T-cell (primary cell): ENCODE measurements at regions not wholly inside any gene's neighbourhood (a gene's known extent, or its start where the extent isn't known, plus 50 kb on each side); places are given as distances from the start of the nearest gene placed in this dataset.

Source experiments
- ATAC-seq, 4 experiments: fragments of 200-7000 bp in 3 of 4; fragments of 150-1000 bp in 1 of 4; cut with Tn5 transposase; replicated peaks in 1 of 4; 1 replicate in 3 of 4; 2 replicates in 1 of 4; pipeline ENCODE4 v1.10.0; 2021; ENCODE audit warnings: moderate library complexity in 3 of 4, mild to moderate bottlenecking in 2 of 4, moderate number of reproducible peaks in 1 of 4
- CTCF ChIA-PET, 2 donors: fragments of 300-600 bp; sonication (Branson Sonifier 250); formaldehyde crosslinking; loops; one replicate each; lab custom pipeline; 2022; ENCODE audit warnings: antibody characterized with exemption in 2 of 2; lab: Charles Lee
- POLR2A ChIA-PET, 2 donors: fragments of 300-600 bp; sonication (Branson Sonifier 250); formaldehyde crosslinking; loops; one replicate each; lab custom pipeline; 2022; ENCODE audit warnings: antibody characterized with exemption in 2 of 2; lab: Charles Lee
- DNase-seq, 35 experiments: peaks; one replicate each; pipeline versions ENCODE4 v3.0.0 to v3.0.0-alpha.2; 2013 to 2023
- H3K27ac ChIP-seq: one replicate; pipeline ENCODE4 v1.5.1; 2013; ENCODE audit warnings: low read length
- H3K27me3 ChIP-seq, 2 experiments: replicated peaks in 1 of 2; 1 replicate in 1 of 2; 2 replicates in 1 of 2; pipeline versions ENCODE4 v1.6.1 to v1.7.0; 2013; ENCODE audit warnings: low read length in 1 of 2, mixed read lengths in 1 of 2; ENCODE audit not compliant: control insufficient read depth in 2 of 2, insufficient read depth in 2 of 2; ENCODE audit errors: extremely low read depth in 1 of 2
- H3K36me3 ChIP-seq, 2 donors: 1 replicate in 1 of 2; 2 replicates in 1 of 2; pipeline versions ENCODE4 v1.6.1 to v1.7.0; 2013; ENCODE audit warnings: low read length in 1 of 2; ENCODE audit not compliant: control insufficient read depth in 2 of 2, insufficient read depth in 1 of 2; ENCODE audit errors: extremely low read depth in 1 of 2
- H3K4me1 ChIP-seq, 2 experiments: 1 replicate in 1 of 2; 2 replicates in 1 of 2; pipeline versions ENCODE4 v1.6.1 to v1.7.0; 2013; ENCODE audit warnings: low read length in 2 of 2, mixed read lengths in 1 of 2; ENCODE audit not compliant: insufficient read depth in 2 of 2, control insufficient read depth in 1 of 2; ENCODE audit errors: extremely low read depth in 1 of 2
- H3K4me3 ChIP-seq, 2 donors: 1 replicate in 1 of 2; 2 replicates in 1 of 2; pipeline versions ENCODE4 v1.5.1 to v1.7.0; 2013; ENCODE audit warnings: mild to moderate bottlenecking in 2 of 2, low read length in 1 of 2, moderate library complexity in 1 of 2; ENCODE audit not compliant: control insufficient read depth in 1 of 2; ENCODE audit errors: extremely low read depth in 1 of 2
- H3K9me3 ChIP-seq: 2 replicates; pipeline ENCODE4 v1.7.0; 2013
- H3K27ac Mint-ChIP-seq, 2 donors: one replicate each; pipeline ENCODE4 v1.8.0; 2020 to 2021; ENCODE audit warnings: mild to moderate bottlenecking in 2 of 2, mixed read lengths in 2 of 2
- H3K27me3 Mint-ChIP-seq, 2 donors: one replicate each; pipeline ENCODE4 v1.8.0; 2021 to 2022; ENCODE audit warnings: mixed read lengths in 2 of 2
- H3K36me3 Mint-ChIP-seq: one replicate; pipeline ENCODE4 v1.8.0; 2021; ENCODE audit warnings: mixed read lengths
- H3K4me1 Mint-ChIP-seq, 3 donors: one replicate each; pipeline ENCODE4 v1.8.0; 2020 to 2022; ENCODE audit warnings: mixed read lengths in 3 of 3, mild to moderate bottlenecking in 1 of 3
- H3K4me3 Mint-ChIP-seq, 3 donors: one replicate each; pipeline ENCODE4 v1.8.0; 2020 to 2022; ENCODE audit warnings: mild to moderate bottlenecking in 3 of 3, mixed read lengths in 3 of 3, moderate library complexity in 3 of 3
- H3K9me3 Mint-ChIP-seq, 3 donors: one replicate each; pipeline ENCODE4 v1.8.0; 2020 to 2022; ENCODE audit warnings: mixed read lengths in 3 of 3
- WGBS: methylation state at CpG from one replicate; pipeline ENCODE4 v1.1.5; 2013; ENCODE audit warnings: missing lambda C conversion rate; ENCODE audit not compliant: insufficient coverage; 5-methylcytosine and 5-hydroxymethylcytosine counted together

GRCh38 chr2:11040992-11041391 lies 114.3 kb upstream of the SLC66A3 start:
- no peak overlapping the region for H3K27ac Mint-ChIP-seq
- H3K27me3 Mint-ChIP-seq, result peaks cover 44 to 52% of the 10 kb centered on the region in 2 donors
- H3K27me3 ChIP-seq, result peaks cover 2 to 16% of the 10 kb centered on the region in 2 experiments
- no peaks in the 10 kb centered on the region for H3K4me1 ChIP-seq
- no peak for DNase-seq
- WGBS, result 56% methylated on average over 1 of the region's 1 CpG
- no peaks in the 10 kb centered on the region for H3K9me3 ChIP-seq
- ATAC-seq, result no peak
- H3K4me3 Mint-ChIP-seq, result no peak overlapping the region
- H3K36me3 ChIP-seq, result no peaks in the 10 kb centered on the region
- H3K4me1 Mint-ChIP-seq, result no peaks in the 10 kb centered on the region
- H3K9me3 Mint-ChIP-seq, result peaks cover 27 to 34% (median 31%) of the 10 kb centered on the region in 3 donors
- POLR2A ChIA-PET, result interaction anchor here in 1 of 2 donors (0.6 kb wide), 1 partner anchor 440 kb away, joined by 11 read pairs; no protein-coding TSS in a partner anchor
- no peak overlapping the region for H3K4me3 ChIP-seq
- peaks cover 3% of the 10 kb centered on the region for H3K36me3 Mint-ChIP-seq
- CTCF ChIA-PET, result no interaction called here
- H3K27ac ChIP-seq, result no peak overlapping the region

GRCh38 chr2:11042841-11043240 lies 112.4 kb upstream of the SLC66A3 start:
- Mint-ChIP-seq H3K4me1 (no peaks in the 10 kb centered on the region), H3K4me3 (no peak overlapping the region), H3K27me3 (peaks cover 31 to 40% of the 10 kb centered on the region in 2 donors), H3K27ac (no peak overlapping the region), H3K9me3 (peaks cover 15 to 17% (median 16%) of the 10 kb centered on the region in 3 donors), H3K36me3 (peaks cover 3% of the 10 kb centered on the region)
- Histone ChIP-seq H3K27me3 (peaks cover 2 to 16% of the 10 kb centered on the region in 2 experiments), H3K9me3 (no peaks in the 10 kb centered on the region), H3K4me1 (no peaks in the 10 kb centered on the region), H3K36me3 (no peaks in the 10 kb centered on the region), H3K4me3 (no peak overlapping the region), H3K27ac (no peak overlapping the region)
- ATAC-seq (no peak), DNase-seq (no peak)
- POLR2A ChIA-PET, result no interaction called here
- CTCF ChIA-PET, result no interaction called here
- WGBS, result 85% methylated on average over 5 of the region's 8 CpGs

- ATAC-seq (no peak), DNase-seq (no peak)
- Histone ChIP-seq H3K36me3 (no peaks in the 10 kb centered on the region), H3K9me3 (no peaks in the 10 kb centered on the region), H3K4me3 (no peak overlapping the region), H3K27ac (no peak overlapping the region), H3K27me3 (peaks cover 2 to 16% of the 10 kb centered on the region in 2 experiments), H3K4me1 (no peaks in the 10 kb centered on the region)
- WGBS, result no CpG with 5 or more reads among the region's 2 CpGs
- H3K4me3 Mint-ChIP-seq, result no peak overlapping the region
- peaks cover 3% of the 10 kb centered on the region for H3K36me3 Mint-ChIP-seq
- H3K27me3 Mint-ChIP-seq, result peaks cover 31 to 40% of the 10 kb centered on the region in 2 donors
- H3K9me3 Mint-ChIP-seq, result peaks cover 11 to 13% (median 12%) of the 10 kb centered on the region in 3 donors
- H3K27ac Mint-ChIP-seq, result no peak overlapping the region
- CTCF ChIA-PET, result no interaction called here
- H3K4me1 Mint-ChIP-seq, result no peaks in the 10 kb centered on the region
- POLR2A ChIA-PET, result no interaction called here
These were observed 112.0 kb upstream of the SLC66A3 start for GRCh38 chr2:11043245-11043644.

GRCh38 chr2:11044201-11044600 lies 111.1 kb upstream of the SLC66A3 start:
- H3K9me3 Mint-ChIP-seq, result peaks cover 8% of the 10 kb centered on the region in 3 donors
- no peaks in the 10 kb centered on the region for H3K36me3 ChIP-seq
- H3K27me3 Mint-ChIP-seq, result peaks cover 31 to 40% of the 10 kb centered on the region in 2 donors
- POLR2A ChIA-PET, result no interaction called here
- no peak overlapping the region for H3K4me3 Mint-ChIP-seq
- no peak for ATAC-seq
- DNase-seq, result no peak
- H3K4me3 ChIP-seq, result no peak overlapping the region
- no peaks in the 10 kb centered on the region for H3K4me1 Mint-ChIP-seq
- peaks cover 3% of the 10 kb centered on the region for H3K36me3 Mint-ChIP-seq
- H3K27me3 ChIP-seq, result peaks cover 4 to 16% of the 10 kb centered on the region in 2 experiments
- CTCF ChIA-PET, result no interaction called here
- H3K9me3 ChIP-seq, result no peaks in the 10 kb centered on the region
- H3K4me1 ChIP-seq, result no peaks in the 10 kb centered on the region
- H3K27ac ChIP-seq, result no peak overlapping the region
- 57% methylated on average over 2 of the region's 6 CpGs for WGBS
- H3K27ac Mint-ChIP-seq, result no peak overlapping the region

GRCh38 chr2:11045294-11045693 lies 110.0 kb upstream of the SLC66A3 start:
- Histone ChIP-seq H3K36me3 (no peaks in the 10 kb centered on the region), H3K4me1 (no peaks in the 10 kb centered on the region), H3K4me3 (no peak overlapping the region), H3K9me3 (no peaks in the 10 kb centered on the region), H3K27me3 (peaks cover 7 to 12% of the 10 kb centered on the region in 2 experiments), H3K27ac (no peak overlapping the region)
- no peak for ATAC-seq
- ChIA-PET CTCF (interaction anchor here in 1 of 2 donors (0.6 kb wide), 1 partner anchor 155 kb away, joined by 3 read pairs; no protein-coding TSS in a partner anchor), POLR2A (no interaction called here)
- no peaks in the 10 kb centered on the region for H3K4me1 Mint-ChIP-seq
- WGBS, result 73% methylated on average over 4 of the region's 7 CpGs
- peaks cover 31 to 33% of the 10 kb centered on the region in 2 donors for H3K27me3 Mint-ChIP-seq
- H3K4me3 Mint-ChIP-seq, result no peak overlapping the region
- no peaks in the 10 kb centered on the region for H3K9me3 Mint-ChIP-seq
- H3K36me3 Mint-ChIP-seq, result peaks cover 3% of the 10 kb centered on the region
- H3K27ac Mint-ChIP-seq, result no peak overlapping the region
- no peak for DNase-seq

GRCh38 chr2:11048335-11049008 lies 106.8 kb upstream of the SLC66A3 start:
- H3K4me1 Mint-ChIP-seq, result no peaks in the 10 kb centered on the region
- H3K4me3 Mint-ChIP-seq, result no peak overlapping the region
- H3K27ac Mint-ChIP-seq, result no peak overlapping the region
- no peak for DNase-seq
- WGBS, result 91% methylated on average over 9 of the region's 14 CpGs
- Histone ChIP-seq H3K27ac (no peak overlapping the region), H3K4me3 (no peak overlapping the region), H3K4me1 (no peaks in the 10 kb centered on the region), H3K9me3 (no peaks in the 10 kb centered on the region), H3K27me3 (peaks cover 5 to 6% of the 10 kb centered on the region in 2 experiments), H3K36me3 (no peaks in the 10 kb centered on the region)
- ChIA-PET CTCF (no interaction called here), POLR2A (no interaction called here)
- no peak for ATAC-seq
- H3K27me3 Mint-ChIP-seq, result peaks cover 7 to 9% of the 10 kb centered on the region in 2 donors
- no peaks in the 10 kb centered on the region for H3K9me3 Mint-ChIP-seq
- H3K36me3 Mint-ChIP-seq, result no peaks in the 10 kb centered on the region
